Neural cell (in vitro differentiated cells): ENCODE measurements at regions not wholly inside any gene's neighbourhood (a gene's known extent, or its start where the extent isn't known, plus 50 kb on each side); places are given as distances from the start of the nearest gene placed in this dataset.

Experiments
- H2AFZ ChIP-seq: fragments of 200-600, 300-800 bp; sonication (generic), shearing (Covaris generic); 2 replicates; pipeline ENCODE4 v1.6.0; 2014; ENCODE audit warnings: low read depth, mild to moderate bottlenecking, antibody characterized with exemption, low read length, moderate library complexity
- H3F3A ChIP-seq: fragments of 200-600 bp; shearing (Covaris generic); 2 replicates; pipeline ENCODE4 v1.6.1; 2016; ENCODE audit warnings: mild to moderate bottlenecking, moderate library complexity, mixed read lengths, antibody characterized with exemption, low read length; ENCODE audit not compliant: insufficient read depth, poor library complexity, severe bottlenecking
- H3K27ac ChIP-seq: fragments of 200-600, 300-800 bp; sonication (generic), shearing (Covaris generic); 2 replicates; pipeline ENCODE4 v1.5.1; 2014; ENCODE audit warnings: mild to moderate bottlenecking, low read length, moderate library complexity
- H3K27me3 ChIP-seq: fragments of 300-800, 200-600 bp; sonication (generic), shearing (Covaris generic); 2 replicates; pipeline ENCODE4 v1.6.0; 2014; ENCODE audit warnings: mild to moderate bottlenecking, low read depth, low read length, moderate library complexity; ENCODE audit not compliant: insufficient read depth
- H3K36me3 ChIP-seq: fragments of 300-800, 200-600 bp; sonication (generic), shearing (Covaris generic); 2 replicates; pipeline ENCODE4 v1.5.1; 2014; ENCODE audit warnings: mild to moderate bottlenecking, antibody characterized with exemption, low read length, moderate library complexity; ENCODE audit not compliant: insufficient read depth
- H3K4me2 ChIP-seq: fragments of 300-800, 200-600 bp; sonication (generic), shearing (Covaris generic); 2 replicates; pipeline ENCODE4 v1.6.0; 2014; ENCODE audit warnings: mild to moderate bottlenecking, low read length
- H3K4me3 ChIP-seq: fragments of 300-800, 200-600 bp; sonication (generic), shearing (Covaris generic); 2 replicates; pipeline ENCODE4 v1.5.1; 2014; ENCODE audit warnings: mild to moderate bottlenecking, low read length, moderate library complexity
- H3K79me2 ChIP-seq: fragments of 200-600 bp; shearing (Covaris generic); replicated peaks from 2 replicates; pipeline ENCODE4 v1.6.0; 2014; ENCODE audit warnings: mild to moderate bottlenecking, low read length, moderate library complexity; ENCODE audit not compliant: insufficient read depth
- H3K9ac ChIP-seq: fragments of 300-800, 200-600 bp; sonication (generic), shearing (Covaris generic); 2 replicates; pipeline ENCODE4 v1.6.1; 2016; ENCODE audit warnings: mild to moderate bottlenecking, low read length, mixed read lengths
- H3K9me2 ChIP-seq: fragments of 200-600 bp; shearing (Covaris generic); 2 replicates; pipeline ENCODE4 v1.6.1; 2016; ENCODE audit warnings: mild to moderate bottlenecking, low read length, mixed read lengths; ENCODE audit not compliant: insufficient read depth
- H3K9me3 ChIP-seq: fragments of 200-600, 300-800 bp; sonication (generic), shearing (Covaris generic); 2 replicates; pipeline ENCODE4 v1.6.1; 2016; ENCODE audit warnings: mild to moderate bottlenecking, mixed run types, low read length, moderate library complexity, mixed read lengths
- H4K20me1 ChIP-seq: fragments of 200-600 bp; shearing (Covaris generic); 2 replicates; pipeline ENCODE4 v1.6.1; 2016; ENCODE audit warnings: mild to moderate bottlenecking, mixed run types; ENCODE audit not compliant: insufficient read depth
- CTCF ChIP-seq: fragments of 450-650 bp; IDR thresholded peaks from 2 replicates; pipeline ENCODE4 v1.5.1; 2014; ENCODE audit warnings: antibody characterized with exemption, mild to moderate bottlenecking, moderate library complexity; ENCODE audit not compliant: poor library complexity, severe bottlenecking
- EP300 ChIP-seq: fragments of 450-650 bp; conservative IDR thresholded peaks from 2 replicates; pipeline ENCODE4 v1.6.1; 2014; ENCODE audit warnings: antibody characterized with exemption, mild to moderate bottlenecking, moderate library complexity; ENCODE audit not compliant: poor library complexity, severe bottlenecking
- EZH2 ChIP-seq: fragments of 200-600, 300-800 bp; shearing (Covaris generic), sonication (generic); IDR thresholded peaks from 2 replicates; pipeline ENCODE4 v1.6.1; 2014; ENCODE audit warnings: antibody characterized with exemption, low read length, borderline replicate concordance, mild to moderate bottlenecking; ENCODE audit not compliant: insufficient read depth, poor library complexity, severe bottlenecking
- MXI1 ChIP-seq: fragments of 450-650 bp; conservative IDR thresholded peaks from 2 replicates; pipeline ENCODE4 v1.6.1; 2014; ENCODE audit warnings: antibody characterized with exemption, mild to moderate bottlenecking; ENCODE audit not compliant: poor library complexity, severe bottlenecking
- POLR2AphosphoS5 ChIP-seq: IDR thresholded peaks from 2 replicates; pipeline ENCODE4 v1.6.1; 2012
- RAD21 ChIP-seq: fragments of 450-650 bp; conservative IDR thresholded peaks from 2 replicates; pipeline ENCODE4 v1.6.1; 2014; ENCODE audit warnings: antibody characterized with exemption, mild to moderate bottlenecking, moderate library complexity
- REST ChIP-seq: IDR thresholded peaks from 2 replicates; pipeline ENCODE4 v1.6.1; 2012; ENCODE audit warnings: borderline replicate concordance
- SMC3 ChIP-seq: fragments of 450-650 bp; conservative IDR thresholded peaks from 2 replicates; pipeline ENCODE4 v1.6.1; 2014; ENCODE audit warnings: antibody characterized with exemption, mild to moderate bottlenecking, moderate library complexity; ENCODE audit not compliant: poor library complexity
- TAF1 ChIP-seq: IDR thresholded peaks from 2 replicates; pipeline ENCODE4 v1.6.1; 2012; ENCODE audit warnings: low read depth

GRCh38 chr6:168386973-168387372 is 54.0 kb upstream of the SMOC2 start:
- no peak overlapping the region for H2AFZ ChIP-seq
- no peak for TF ChIP-seq EP300
- no peak for TF ChIP-seq EZH2
- no peak for TF ChIP-seq POLR2AphosphoS5
- no peak for TF ChIP-seq CTCF
- no peak for TF ChIP-seq TAF1
- no peak for TF ChIP-seq RAD21
- TF ChIP-seq SMC3 = no peak
- no peak for TF ChIP-seq MXI1
- no peak for TF ChIP-seq REST
- H3K36me3 ChIP-seq = no peaks in the 10 kb centered on the region
- H3K79me2 ChIP-seq = no peaks in the 10 kb centered on the region
- H3K27me3 ChIP-seq = no peaks in the 10 kb centered on the region
- H3K4me3 ChIP-seq = no peak overlapping the region
- H3K27ac ChIP-seq = no peak overlapping the region
- H3F3A ChIP-seq = no peaks in the 10 kb centered on the region
- no peak overlapping the region for H3K9ac ChIP-seq
- no peaks in the 10 kb centered on the region for H3K9me2 ChIP-seq
- H4K20me1 ChIP-seq = no peaks in the 10 kb centered on the region
- no peaks in the 10 kb centered on the region for H3K9me3 ChIP-seq
- no peak overlapping the region for H3K4me2 ChIP-seq

GRCh38 chr6:168387426-168387825 is 53.6 kb upstream of the SMOC2 start:
- Histone ChIP-seq H3K79me2 (no peaks in the 10 kb centered on the region), H3K9ac (no peak overlapping the region), H3K27me3 (no peaks in the 10 kb centered on the region), H3K36me3 (no peaks in the 10 kb centered on the region), H4K20me1 (no peaks in the 10 kb centered on the region), H2AFZ (no peak overlapping the region), H3F3A (no peaks in the 10 kb centered on the region), H3K4me2 (no peak overlapping the region), H3K9me3 (no peaks in the 10 kb centered on the region), H3K4me3 (no peak overlapping the region), H3K9me2 (no peaks in the 10 kb centered on the region), H3K27ac (no peak overlapping the region)
- TF ChIP-seq EP300 (no peak), TAF1 (no peak), EZH2 (no peak), MXI1 (no peak), POLR2AphosphoS5 (no peak), RAD21 (no peak), SMC3 (no peak), REST (no peak)
